ENCODE measurements at regions not wholly inside any gene's neighbourhood (a gene's known extent, or its start where the extent isn't known, plus 50 kb on each side); places are given as distances from the start of the nearest gene placed in this dataset.
"Not testable (repeated sequence)": the region's sequence is repeated elsewhere in the genome, so short reads cannot be mapped to it uniquely, and the experiment has no call there.

- no peak for DNase-seq
These were observed 1102.3 kb upstream of the SEL1L start for GRCh38 chr14:82635915-82636314.

- DNase-seq, result no peak
These were observed 1102.8 kb upstream of the SEL1L start for GRCh38 chr14:82636426-82636825.

- DNase-seq, result no peak
These were observed 1107.4 kb upstream of the SEL1L start for GRCh38 chr14:82641050-82641540.

- no peak for DNase-seq
These were observed 1108.8 kb upstream of the SEL1L start for GRCh38 chr14:82642425-82642824.

GRCh38 chr14:82647088-82647810 lies 1113.6 kb upstream of the SEL1L start:
- DNase-seq, result no peak

- DNase-seq, result no peak
These were observed 1122.1 kb upstream of the SEL1L start for GRCh38 chr14:82655770-82656169.

GRCh38 chr14:82657186-82657675 lies 1123.6 kb upstream of the SEL1L start:
- DNase-seq, result no peak

GRCh38 chr14:82661258-82661657 lies 1127.6 kb upstream of the SEL1L start:
- DNase-seq, result no peak

- DNase-seq, result no peak
These were observed 1133.4 kb upstream of the SEL1L start for GRCh38 chr14:82667006-82667405.

GRCh38 chr14:82667501-82667900 lies 1133.8 kb upstream of the SEL1L start:
- no peak for DNase-seq

GRCh38 chr14:82676403-82676802 lies 1142.8 kb upstream of the SEL1L start:
- no peak for DNase-seq

- no peak for DNase-seq
These were observed 1156.3 kb upstream of the SEL1L start for GRCh38 chr14:82689948-82690347.

GRCh38 chr14:82691191-82691590 lies 1157.5 kb upstream of the SEL1L start:
- DNase-seq, result not testable (repeated sequence)

GRCh38 chr14:82694820-82695219 lies 1161.2 kb upstream of the SEL1L start:
- no peak for DNase-seq

- DNase-seq, result no peak
These were observed 1170.6 kb upstream of the SEL1L start for GRCh38 chr14:82704218-82704617.

GRCh38 chr14:82710267-82710841 lies 1176.7 kb upstream of the SEL1L start:
- DNase-seq, result peak; percentile 37 to 53

GRCh38 chr14:82719617-82720016 lies 1186.0 kb upstream of the SEL1L start:
- no peak for DNase-seq

GRCh38 chr14:82720431-82720830 lies 1186.8 kb upstream of the SEL1L start:
- DNase-seq, result no peak

GRCh38 chr14:82720946-82721345 lies 1187.3 kb upstream of the SEL1L start:
- no peak for DNase-seq

- DNase-seq, result no peak
These were observed 1190.7 kb upstream of the SEL1L start for GRCh38 chr14:82724316-82724715.

GRCh38 chr14:82725213-82725612 lies 1191.6 kb upstream of the SEL1L start:
- DNase-seq, result no peak

GRCh38 chr14:82731526-82731925 lies 1197.9 kb upstream of the SEL1L start:
- no peak for DNase-seq

- DNase-seq, result no peak
These were observed 1206.9 kb upstream of the SEL1L start for GRCh38 chr14:82740547-82740946.

- DNase-seq, result no peak
These were observed 1221.8 kb upstream of the SEL1L start for GRCh38 chr14:82755476-82755875.

- no peak for DNase-seq
These were observed 1222.3 kb upstream of the SEL1L start for GRCh38 chr14:82755923-82756322.

Measured in stimulated activated CD4-positive, alpha-beta T cell treated with anti-CD3 and anti-CD28 coated beads, Interleukin-2, amount 100 ng/mL, for 24 hours (primary cell).